SU-DHL-6 (cell line): ENCODE measurements at regions not wholly inside any gene's neighbourhood (a gene's known extent, or its start where the extent isn't known, plus 50 kb on each side); places are given as distances from the start of the nearest gene placed in this dataset.

Experiments
- H2AFZ ChIP-seq: fragments of 200-600 bp; sonication (generic); 2 replicates; pipeline ENCODE4 v1.6.1; 2014; ENCODE audit warnings: low read depth, mild to moderate bottlenecking, moderate library complexity, mixed read lengths, antibody characterized with exemption, low read length; ENCODE audit not compliant: severe bottlenecking
- H3F3A ChIP-seq: fragments of 200-600 bp; shearing (Covaris generic); 2 replicates; pipeline ENCODE4 v1.6.0; 2016; ENCODE audit warnings: antibody characterized with exemption, mild to moderate bottlenecking; ENCODE audit not compliant: insufficient read depth
- H3K27ac ChIP-seq: fragments of 200-600 bp; sonication (generic); 2 replicates; pipeline ENCODE4 v1.5.1; 2016; ENCODE audit warnings: low read depth, mild to moderate bottlenecking, low read length, moderate library complexity, mixed read lengths
- H3K27me3 ChIP-seq: fragments of 200-600 bp; sonication (generic), shearing (Covaris generic); 2 replicates; pipeline ENCODE4 v1.6.0; 2014; ENCODE audit warnings: mild to moderate bottlenecking, low read length
- H3K36me3 ChIP-seq: fragments of 200-600 bp; sonication (generic); 2 replicates; pipeline ENCODE4 v1.6.1; 2014; ENCODE audit warnings: mild to moderate bottlenecking, low read length, mixed read lengths
- H3K4me2 ChIP-seq: fragments of 300-600, 200-600 bp; shearing (Covaris generic), sonication (generic); 2 replicates; pipeline ENCODE4 v1.6.0; 2014; ENCODE audit warnings: low read length, low read depth, mild to moderate bottlenecking; ENCODE audit not compliant: poor library complexity, severe bottlenecking
- H3K4me3 ChIP-seq: fragments of 200-600 bp; sonication (generic); 2 replicates; pipeline ENCODE4 v1.5.1; 2014; ENCODE audit warnings: antibody characterized with exemption, low read length, mild to moderate bottlenecking, mixed read lengths; ENCODE audit not compliant: insufficient read depth, poor library complexity, severe bottlenecking
- H3K79me2 ChIP-seq: fragments of 200-600 bp; sonication (generic); 2 replicates; pipeline ENCODE4 v1.6.1; 2014; ENCODE audit warnings: mild to moderate bottlenecking, low read length, moderate library complexity; ENCODE audit not compliant: insufficient read depth
- H3K9ac ChIP-seq: fragments of 200-600 bp; sonication (generic); 2 replicates; pipeline ENCODE4 v1.7.0; 2014; ENCODE audit warnings: mild to moderate bottlenecking, low read length
- H3K9me2 ChIP-seq: fragments of 200-600 bp; sonication (generic); replicated peaks from 2 replicates; pipeline ENCODE4 v1.6.1; 2014; ENCODE audit warnings: low read length; ENCODE audit not compliant: insufficient read depth
- H3K9me3 ChIP-seq: fragments of 200-600 bp; sonication (generic); 2 replicates; pipeline ENCODE4 v1.6.1; 2014; ENCODE audit warnings: low read length, mixed read lengths; ENCODE audit not compliant: insufficient read depth
- H4K20me1 ChIP-seq: fragments of 200-600 bp; sonication (generic); 2 replicates; pipeline ENCODE4 v1.6.1; 2014; ENCODE audit warnings: low read depth, mild to moderate bottlenecking, antibody characterized with exemption, low read length, moderate library complexity, mixed read lengths
- CTCF ChIP-seq: fragments of 200-600 bp; sonication (generic); IDR thresholded peaks from one replicate; pipeline ENCODE4 v1.5.1; 2017; ENCODE audit warnings: antibody characterized with exemption, mild to moderate bottlenecking, low read length, moderate library complexity; ENCODE audit not compliant: insufficient read depth, poor library complexity, severe bottlenecking
- EZH2phosphoT487 ChIP-seq: fragments of 200-600 bp; sonication (generic), shearing (Covaris generic); conservative IDR thresholded peaks from 2 replicates; pipeline ENCODE4 v1.6.1; 2018; ENCODE audit warnings: mild to moderate bottlenecking, antibody characterized with exemption, low read length, moderate library complexity, mixed read lengths

DNA sequence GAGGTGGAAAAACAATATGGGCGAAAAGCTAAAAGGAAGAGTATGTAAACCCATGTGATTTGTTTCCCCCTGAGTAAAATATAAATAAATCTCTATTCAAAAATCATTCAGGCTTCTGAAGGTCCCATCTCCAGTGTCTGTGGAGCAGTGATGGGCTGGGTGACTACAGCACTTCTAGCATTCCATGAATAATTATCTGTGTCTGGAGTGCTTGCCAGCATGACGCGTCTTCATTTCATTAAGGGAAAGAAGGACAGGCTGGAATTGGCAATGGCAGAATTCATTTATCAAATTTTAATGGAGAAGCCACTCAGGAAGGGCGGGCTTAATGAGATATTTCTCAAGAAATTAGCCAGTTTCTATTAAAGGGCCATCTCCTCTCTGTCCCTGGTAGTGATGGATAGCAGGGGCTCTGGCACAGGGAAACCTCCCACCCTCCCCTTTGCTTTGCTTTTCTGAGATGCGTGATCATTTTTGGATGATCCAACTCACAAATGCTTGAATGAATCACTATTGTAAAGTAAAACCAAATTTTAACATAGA lies 916.3 kb upstream of the SEL1L start:
- Histone ChIP-seq H3K4me2 (no peak overlapping the region), H3K9me2 (no peaks in the 10 kb centered on the region), H3K27ac (no peak overlapping the region), H3K9ac (no peak overlapping the region), H3K9me3 (no peaks in the 10 kb centered on the region), H3K27me3 (no peaks in the 10 kb centered on the region), H3K4me3 (no peak overlapping the region), H3F3A (no peaks in the 10 kb centered on the region), H3K79me2 (no peaks in the 10 kb centered on the region), H2AFZ (no peak overlapping the region), H4K20me1 (no peaks in the 10 kb centered on the region), H3K36me3 (no peaks in the 10 kb centered on the region)
- TF ChIP-seq EZH2phosphoT487 (no peak), CTCF (no peak)

- no peak overlapping the region for H3K27ac ChIP-seq
- H3K4me2 ChIP-seq = no peak overlapping the region
- H2AFZ ChIP-seq = no peak overlapping the region
- no peak for TF ChIP-seq EZH2phosphoT487
- no peak for TF ChIP-seq CTCF
- no peaks in the 10 kb centered on the region for H3K9me3 ChIP-seq
- H3K36me3 ChIP-seq = no peaks in the 10 kb centered on the region
- H3K9ac ChIP-seq = no peak overlapping the region
- no peaks in the 10 kb centered on the region for H3K27me3 ChIP-seq
- no peaks in the 10 kb centered on the region for H3K9me2 ChIP-seq
- no peaks in the 10 kb centered on the region for H3K79me2 ChIP-seq
- H3F3A ChIP-seq = no peaks in the 10 kb centered on the region
- H4K20me1 ChIP-seq = no peaks in the 10 kb centered on the region
- no peak overlapping the region for H3K4me3 ChIP-seq
Observed at GRCh38 chr14:82451675-82452074, 918.0 kb upstream of the SEL1L start.

DNA sequence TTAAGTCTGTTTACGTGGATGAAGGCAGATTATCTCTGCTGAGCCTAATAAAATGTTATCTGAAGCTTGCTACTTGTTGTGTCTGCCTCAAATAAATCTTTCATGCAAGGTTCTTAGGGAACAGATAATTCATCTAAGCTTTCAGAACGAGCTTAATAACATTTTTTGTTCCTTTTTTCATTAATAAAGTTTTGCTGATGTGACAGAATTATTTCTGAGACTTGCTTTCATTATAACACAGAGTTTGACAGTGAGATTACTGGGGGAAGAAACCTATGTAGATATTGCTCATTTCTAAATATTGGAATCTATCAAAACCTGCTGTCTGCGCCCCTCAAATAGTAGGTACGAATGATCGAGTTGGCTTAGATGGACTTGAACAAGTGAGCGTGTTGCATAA lies 948.7 kb upstream of the SEL1L start:
- no peak overlapping the region for H3K4me2 ChIP-seq
- H3F3A ChIP-seq = no peaks in the 10 kb centered on the region
- TF ChIP-seq CTCF = no peak
- TF ChIP-seq EZH2phosphoT487 = no peak
- no peak overlapping the region for H3K27ac ChIP-seq
- H3K27me3 ChIP-seq = no peaks in the 10 kb centered on the region
- H3K79me2 ChIP-seq = no peaks in the 10 kb centered on the region
- H3K9me3 ChIP-seq = no peaks in the 10 kb centered on the region
- no peak overlapping the region for H3K9ac ChIP-seq
- no peaks in the 10 kb centered on the region for H4K20me1 ChIP-seq
- H3K36me3 ChIP-seq = no peaks in the 10 kb centered on the region
- no peak overlapping the region for H3K4me3 ChIP-seq
- H2AFZ ChIP-seq = no peak overlapping the region
- no peaks in the 10 kb centered on the region for H3K9me2 ChIP-seq

GRCh38 chr14:82488473-82488872 lies 954.8 kb upstream of the SEL1L start:
- Histone ChIP-seq H3K79me2 (no peaks in the 10 kb centered on the region), H3K36me3 (no peaks in the 10 kb centered on the region), H3K27ac (no peak overlapping the region), H4K20me1 (no peaks in the 10 kb centered on the region), H3K9me3 (no peaks in the 10 kb centered on the region), H2AFZ (no peak overlapping the region), H3K9ac (no peak overlapping the region), H3K9me2 (no peaks in the 10 kb centered on the region), H3F3A (no peaks in the 10 kb centered on the region), H3K4me3 (no peak overlapping the region), H3K4me2 (no peak overlapping the region), H3K27me3 (no peaks in the 10 kb centered on the region)
- TF ChIP-seq EZH2phosphoT487 (no peak), CTCF (no peak)
